ENCODE measurements at regions not wholly inside any gene's neighbourhood (a gene's known extent, or its start where the extent isn't known, plus 50 kb on each side); places are given as distances from the start of the nearest gene placed in this dataset.

DNA sequence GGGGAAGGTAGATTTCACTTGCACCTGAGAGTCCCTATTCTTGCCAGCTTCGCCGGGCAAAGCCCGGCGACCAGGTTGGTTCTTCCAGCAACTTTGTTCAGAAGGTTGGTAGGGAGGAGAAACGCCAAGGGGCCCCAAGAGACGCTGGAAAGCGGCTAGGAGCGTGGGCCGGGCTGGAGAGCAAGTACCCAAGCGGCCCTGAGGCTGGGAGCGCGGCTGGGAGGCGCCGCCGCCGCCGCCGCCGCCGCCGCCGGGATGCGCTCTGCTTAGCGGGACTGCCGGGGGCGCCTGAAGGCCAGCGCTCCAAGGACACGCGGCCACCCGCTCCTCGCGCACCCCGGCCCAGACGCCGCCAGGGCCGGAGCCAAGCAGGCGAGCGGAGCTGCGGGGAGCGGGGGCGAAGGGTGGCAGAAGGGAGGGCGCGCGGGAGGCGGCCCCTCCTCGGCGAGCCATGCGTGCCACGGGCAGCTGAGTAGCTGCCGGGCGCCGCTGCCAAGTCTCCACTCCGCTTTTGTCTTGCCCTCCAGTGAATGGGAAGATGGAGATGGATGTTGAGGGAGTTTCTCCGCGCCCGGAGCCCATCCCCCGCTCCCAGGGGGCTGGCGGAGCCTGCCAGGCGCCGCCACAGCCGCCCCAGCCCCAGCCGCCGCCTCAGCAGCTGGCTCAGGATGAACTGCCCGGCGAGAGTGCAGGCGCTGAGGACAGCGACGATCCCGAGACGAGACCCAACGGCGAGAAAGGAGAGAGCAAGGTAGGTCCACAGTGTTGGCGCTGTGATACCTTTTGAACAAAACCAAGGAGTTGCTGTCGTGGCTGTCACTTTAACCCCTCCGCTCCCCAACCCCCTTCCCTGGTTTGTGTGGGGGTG lies 227.4 kb upstream of the AZI2 start:
- DNase-seq (ENCODE audit: low read depth) = peak; percentile 14
- TF ChIP-seq, protein P1, sequence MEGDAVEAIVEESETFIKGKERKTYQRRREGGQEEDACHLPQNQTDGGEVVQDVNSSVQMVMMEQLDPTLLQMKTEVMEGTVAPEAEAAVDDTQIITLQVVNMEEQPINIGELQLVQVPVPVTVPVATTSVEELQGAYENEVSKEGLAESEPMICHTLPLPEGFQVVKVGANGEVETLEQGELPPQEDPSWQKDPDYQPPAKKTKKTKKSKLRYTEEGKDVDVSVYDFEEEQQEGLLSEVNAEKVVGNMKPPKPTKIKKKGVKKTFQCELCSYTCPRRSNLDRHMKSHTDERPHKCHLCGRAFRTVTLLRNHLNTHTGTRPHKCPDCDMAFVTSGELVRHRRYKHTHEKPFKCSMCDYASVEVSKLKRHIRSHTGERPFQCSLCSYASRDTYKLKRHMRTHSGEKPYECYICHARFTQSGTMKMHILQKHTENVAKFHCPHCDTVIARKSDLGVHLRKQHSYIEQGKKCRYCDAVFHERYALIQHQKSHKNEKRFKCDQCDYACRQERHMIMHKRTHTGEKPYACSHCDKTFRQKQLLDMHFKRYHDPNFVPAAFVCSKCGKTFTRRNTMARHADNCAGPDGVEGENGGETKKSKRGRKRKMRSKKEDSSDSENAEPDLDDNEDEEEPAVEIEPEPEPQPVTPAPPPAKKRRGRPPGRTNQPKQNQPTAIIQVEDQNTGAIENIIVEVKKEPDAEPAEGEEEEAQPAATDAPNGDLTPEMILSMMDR (IDR thresholded peaks at IDR 0.05; ENCODE audit: insufficient read depth, low read depth, low read length, missing control alignments) = no peak
- peak overlapping the region; percentile 6 for H3K4me3 ChIP-seq (ENCODE audit: low read length)

DNA sequence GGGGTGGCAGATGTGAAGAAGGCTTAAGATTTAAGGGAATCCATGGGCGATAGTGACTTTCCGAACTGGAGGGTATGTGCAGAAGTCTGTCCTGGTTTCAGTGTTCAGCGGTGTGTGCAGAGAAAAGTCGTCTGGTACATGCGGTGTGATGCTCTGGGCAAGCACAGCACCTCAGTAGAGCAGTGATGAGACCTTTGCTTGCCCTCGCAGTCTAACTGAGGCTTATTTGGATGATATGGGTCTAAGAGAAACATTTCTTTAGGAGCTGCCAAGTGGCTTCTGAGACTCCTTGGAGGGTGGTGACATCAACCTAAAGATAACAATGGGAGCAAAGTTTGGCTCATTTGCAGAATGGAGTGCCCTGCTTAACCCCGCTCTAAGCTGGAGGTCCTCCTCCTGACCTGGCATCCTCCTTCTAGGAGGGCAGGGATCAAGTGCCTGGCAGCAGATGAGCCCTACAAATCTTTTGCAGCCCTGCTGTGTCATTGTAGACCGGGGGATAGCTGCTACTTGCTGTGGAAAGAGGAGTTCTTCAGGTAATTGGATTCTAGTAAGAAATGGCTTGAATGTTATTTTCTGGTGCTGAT lies 228.1 kb upstream of the AZI2 start:
- no peak for DNase-seq (ENCODE audit: low read depth)
- H3K4me3 ChIP-seq (ENCODE audit: low read length) = no peak overlapping the region
- TF ChIP-seq, protein P1 (IDR thresholded peaks at IDR 0.05; ENCODE audit: insufficient read depth, low read depth, low read length, missing control alignments) = no peak

DNA sequence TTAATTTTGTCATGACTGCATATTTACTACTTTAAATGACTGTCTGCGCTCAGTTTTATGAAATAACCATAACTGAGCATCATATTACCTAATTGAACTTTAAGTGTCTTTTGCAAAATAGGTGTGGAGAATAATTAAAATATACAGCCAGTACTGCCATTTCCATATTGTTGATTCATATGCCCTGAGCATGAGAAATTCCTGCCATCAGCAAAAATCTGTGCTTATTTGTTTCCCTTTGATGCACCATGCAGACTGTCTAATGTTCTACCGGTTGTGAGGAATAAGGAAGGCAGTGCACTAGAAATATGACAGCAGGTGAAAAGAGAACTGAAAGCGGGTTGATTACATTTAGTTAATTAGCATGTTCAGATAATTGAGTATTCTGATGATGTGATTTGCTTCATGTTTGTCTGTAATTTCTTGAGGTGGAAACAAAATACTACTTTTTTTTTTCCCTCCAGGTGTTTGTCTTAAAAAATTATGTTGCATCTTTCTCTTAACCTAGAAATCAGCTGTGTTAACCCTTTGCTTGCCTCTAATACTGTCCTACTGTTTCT lies 229.4 kb upstream of the AZI2 start:
- H3K4me3 ChIP-seq (ENCODE audit: low read length) = no peak overlapping the region
- DNase-seq (ENCODE audit: low read depth) = no peak
- TF ChIP-seq, protein P1 (IDR thresholded peaks at IDR 0.05; ENCODE audit: insufficient read depth, low read depth, low read length, missing control alignments) = no peak

DNA sequence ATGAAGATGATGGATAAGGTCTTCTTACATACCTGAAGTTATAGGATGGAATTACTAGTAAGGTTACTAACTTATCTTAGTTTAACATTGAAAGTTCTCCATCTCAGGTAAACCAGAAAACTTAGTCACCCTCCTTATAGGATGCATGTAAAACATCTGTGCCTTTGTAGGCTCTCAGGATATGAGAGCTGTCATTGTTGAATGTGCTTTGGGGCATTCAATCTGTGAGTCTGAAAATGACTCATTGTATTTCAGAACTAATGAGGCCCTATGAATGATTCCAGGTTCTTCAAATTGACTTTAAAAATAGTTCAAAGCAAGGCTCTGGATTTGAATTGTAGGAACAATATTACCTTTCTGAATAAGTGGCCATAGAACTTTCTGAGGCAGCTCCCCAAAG lies 237.7 kb upstream of the AZI2 start:
- no peak overlapping the region for H3K4me3 ChIP-seq (ENCODE audit: low read length)
- TF ChIP-seq, protein P1 (IDR thresholded peaks at IDR 0.05; ENCODE audit: insufficient read depth, low read depth, low read length, missing control alignments) = no peak
- peak; percentile 73 for DNase-seq (ENCODE audit: low read depth)

DNA sequence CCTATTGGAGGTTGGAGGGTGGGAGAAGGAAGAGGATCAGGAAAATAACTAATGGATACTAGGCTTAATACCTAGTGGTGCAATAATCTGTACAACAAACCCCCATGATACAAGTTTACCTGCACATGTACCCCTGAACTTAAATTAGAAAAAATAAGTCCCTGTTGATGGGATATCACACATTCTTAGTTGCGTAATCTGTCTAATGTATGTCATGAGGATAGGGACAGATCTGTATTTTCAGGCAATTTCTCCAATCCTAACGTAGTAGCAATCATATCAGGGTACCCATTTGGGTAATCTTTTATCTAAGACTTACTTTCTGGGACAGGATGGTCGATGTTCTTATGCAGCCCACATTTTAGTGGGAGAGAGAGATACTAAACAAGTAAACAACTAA lies 239.1 kb upstream of the AZI2 start:
- no peak for DNase-seq (ENCODE audit: low read depth)
- TF ChIP-seq, protein P1 (IDR thresholded peaks at IDR 0.05; ENCODE audit: insufficient read depth, low read depth, low read length, missing control alignments) = no peak
- no peak overlapping the region for H3K4me3 ChIP-seq (ENCODE audit: low read length)

DNA sequence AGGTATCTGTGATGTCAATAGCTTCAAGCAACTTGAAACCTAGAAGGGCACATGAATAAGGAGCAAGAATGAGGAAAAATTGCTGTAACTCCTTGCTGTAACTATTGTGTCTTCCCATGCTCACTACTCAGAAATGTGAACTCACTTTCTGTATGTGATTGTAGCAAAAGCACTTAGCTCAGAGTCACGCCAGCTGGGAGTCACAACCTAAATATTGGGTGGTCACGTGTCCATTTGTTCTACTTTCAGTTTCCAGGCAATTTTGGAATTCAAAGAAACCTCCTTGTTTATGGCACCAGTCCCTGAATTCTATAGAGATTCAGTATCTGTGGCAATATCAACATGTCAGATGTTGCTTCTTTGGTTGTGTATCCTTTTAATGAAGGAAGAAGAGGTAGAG lies 241.6 kb upstream of the AZI2 start:
- TF ChIP-seq, protein P1 (IDR thresholded peaks at IDR 0.05; ENCODE audit: insufficient read depth, low read depth, low read length, missing control alignments) = no peak
- DNase-seq (ENCODE audit: low read depth) = no peak
- no peak overlapping the region for H3K4me3 ChIP-seq (ENCODE audit: low read length)

Data from epithelial cell of esophagus (primary cell).